GM10266 (cell line): ENCODE measurements at regions not wholly inside any gene's neighbourhood (a gene's known extent, or its start where the extent isn't known, plus 50 kb on each side); places are given as distances from the start of the nearest gene placed in this dataset.

ENCODE experiments used
- DNase-seq: peaks from one replicate; pipeline ENCODE4 v3.0.0; 2012; ENCODE audit errors: extremely low spot score
- TF ChIP-seq, protein P1 (sequence below): IDR thresholded peaks from 2 replicates; pipeline ENCODE4 v1.5.1; 2012; ENCODE audit warnings: mild to moderate bottlenecking, low read depth; ENCODE audit not compliant: control insufficient read depth, insufficient read depth; ENCODE audit errors: missing control alignments

GRCh38 chr1:193819376-193819775 lies 633.0 kb upstream of the B3GALT2 start:
- TF ChIP-seq, protein P1, sequence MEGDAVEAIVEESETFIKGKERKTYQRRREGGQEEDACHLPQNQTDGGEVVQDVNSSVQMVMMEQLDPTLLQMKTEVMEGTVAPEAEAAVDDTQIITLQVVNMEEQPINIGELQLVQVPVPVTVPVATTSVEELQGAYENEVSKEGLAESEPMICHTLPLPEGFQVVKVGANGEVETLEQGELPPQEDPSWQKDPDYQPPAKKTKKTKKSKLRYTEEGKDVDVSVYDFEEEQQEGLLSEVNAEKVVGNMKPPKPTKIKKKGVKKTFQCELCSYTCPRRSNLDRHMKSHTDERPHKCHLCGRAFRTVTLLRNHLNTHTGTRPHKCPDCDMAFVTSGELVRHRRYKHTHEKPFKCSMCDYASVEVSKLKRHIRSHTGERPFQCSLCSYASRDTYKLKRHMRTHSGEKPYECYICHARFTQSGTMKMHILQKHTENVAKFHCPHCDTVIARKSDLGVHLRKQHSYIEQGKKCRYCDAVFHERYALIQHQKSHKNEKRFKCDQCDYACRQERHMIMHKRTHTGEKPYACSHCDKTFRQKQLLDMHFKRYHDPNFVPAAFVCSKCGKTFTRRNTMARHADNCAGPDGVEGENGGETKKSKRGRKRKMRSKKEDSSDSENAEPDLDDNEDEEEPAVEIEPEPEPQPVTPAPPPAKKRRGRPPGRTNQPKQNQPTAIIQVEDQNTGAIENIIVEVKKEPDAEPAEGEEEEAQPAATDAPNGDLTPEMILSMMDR = no peak
- no peak for DNase-seq

DNA sequence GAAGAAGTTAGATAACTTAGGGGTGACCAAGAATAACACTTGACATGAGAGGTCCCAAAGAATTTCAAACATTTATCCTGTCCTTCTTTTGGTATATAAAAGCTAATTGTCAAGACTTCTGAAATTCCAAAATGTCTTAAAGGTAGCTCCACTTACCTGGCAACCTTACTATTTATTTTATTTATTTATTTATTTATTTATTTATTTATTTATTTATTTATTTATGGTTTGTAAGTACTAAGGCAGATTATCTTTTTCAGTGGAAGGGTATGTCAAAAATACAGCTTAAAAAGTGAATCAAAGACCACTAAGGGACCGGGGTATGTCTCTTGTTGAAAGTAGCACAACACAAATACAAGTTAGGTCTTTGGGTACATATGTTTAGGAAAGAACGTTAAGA lies 620.8 kb upstream of the B3GALT2 start:
- DNase-seq = no peak
- TF ChIP-seq, protein P1 = no peak

- TF ChIP-seq, protein P1 = no peak
- no peak for DNase-seq
Observed at GRCh38 chr1:193806079-193807048, 620.0 kb upstream of the B3GALT2 start.

DNA sequence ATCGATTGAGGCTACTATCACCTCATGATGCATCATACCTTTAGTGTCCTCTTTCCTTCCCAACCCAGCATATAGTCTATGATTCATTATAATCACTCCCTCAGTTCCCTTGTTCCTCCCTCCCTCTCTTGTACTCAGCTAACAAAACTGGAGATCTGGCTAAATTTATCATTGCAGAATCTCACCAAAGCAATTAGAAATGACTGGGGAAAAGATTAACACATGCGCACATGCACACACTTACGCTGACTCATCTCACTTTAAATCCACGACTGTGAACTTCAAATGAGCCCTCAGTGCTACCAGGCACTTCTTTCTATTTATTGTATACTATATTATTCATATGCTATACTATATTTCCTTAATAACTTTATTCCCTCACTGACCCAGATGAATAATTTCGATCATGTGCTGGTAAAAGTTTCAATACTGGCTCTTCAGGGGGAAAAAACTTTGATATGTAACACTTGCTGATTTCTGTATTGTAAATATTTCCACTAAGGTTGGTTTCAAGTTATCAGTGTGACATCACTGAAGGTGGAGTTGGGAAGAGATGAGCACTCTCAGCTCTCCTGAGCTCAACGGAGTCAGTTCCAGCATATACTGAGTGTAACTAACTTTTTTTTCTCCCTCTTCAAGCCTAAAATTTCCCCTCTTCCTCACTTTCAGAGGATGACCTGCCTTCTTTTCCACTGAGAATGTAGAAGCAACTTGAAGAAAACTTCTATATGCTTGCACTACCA lies 613.7 kb upstream of the B3GALT2 start:
- no peak for DNase-seq
- TF ChIP-seq, protein P1 = no peak

DNA sequence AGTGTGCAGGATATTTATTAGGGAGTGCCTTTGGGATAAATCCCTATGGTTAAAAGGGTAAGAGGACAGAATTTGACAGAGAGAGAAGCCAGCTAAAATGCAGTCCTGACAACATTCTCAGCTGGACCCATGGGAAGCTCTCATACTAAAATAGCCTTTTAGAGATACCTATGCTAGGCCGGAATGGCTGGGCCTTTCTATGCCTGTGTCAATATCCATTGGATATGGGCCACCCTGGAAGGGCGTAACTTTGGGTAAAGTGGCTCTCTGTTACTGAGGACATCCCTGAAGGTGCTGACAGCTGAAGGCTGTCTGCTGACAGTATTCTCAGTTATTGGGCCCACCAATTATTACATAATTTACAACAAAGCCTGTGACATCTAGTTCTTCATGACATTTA lies 613.0 kb upstream of the B3GALT2 start:
- DNase-seq = no peak
- TF ChIP-seq, protein P1 = no peak

DNA sequence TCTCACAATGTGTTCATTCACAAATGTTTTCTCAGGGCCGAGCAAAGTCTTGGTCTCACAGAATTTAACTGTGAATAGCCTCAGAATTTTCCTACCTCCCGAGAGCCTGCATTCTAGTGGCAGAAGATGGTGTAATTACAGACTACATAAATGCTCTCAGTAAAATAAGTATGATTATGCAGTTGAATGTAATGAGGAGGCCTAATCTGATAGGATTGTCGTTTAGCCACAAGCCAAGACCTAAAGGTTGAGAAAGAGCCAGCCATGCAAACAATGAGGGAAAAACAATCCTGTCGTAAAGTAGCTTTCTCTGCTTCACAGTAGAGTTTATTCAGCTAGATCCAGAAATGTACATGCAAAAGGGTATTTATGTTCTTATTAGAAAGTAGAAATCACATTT lies 607.8 kb upstream of the B3GALT2 start:
- TF ChIP-seq, protein P1 = no peak
- no peak for DNase-seq
